Brain microvascular endothelial cell (primary cell): ENCODE measurements at regions not wholly inside any gene's neighbourhood (a gene's known extent, or its start where the extent isn't known, plus 50 kb on each side); places are given as distances from the start of the nearest gene placed in this dataset.

ENCODE experiments used
- DNase-seq: peaks from one replicate; pipeline ENCODE4 v3.0.0-alpha.2; 2020
- H3K27ac ChIP-seq: fragments of 250-450 bp; sonication (Bioruptor Pico); 2 replicates; pipeline ENCODE4 v1.5.1; 2020; ENCODE audit warnings: mild to moderate bottlenecking, moderate library complexity
- H3K27me3 ChIP-seq: fragments of 250-450 bp; sonication (Bioruptor Pico); replicated peaks from 2 replicates; pipeline ENCODE4 v1.5.1; 2020; ENCODE audit warnings: mild to moderate bottlenecking
- H3K36me3 ChIP-seq: fragments of 250-450 bp; sonication (Bioruptor Pico); replicated peaks from 2 replicates; pipeline ENCODE4 v1.5.1; 2020; ENCODE audit warnings: mild to moderate bottlenecking
- H3K4me3 ChIP-seq: 2 replicates; pipeline ENCODE4 v1.5.1; 2011; ENCODE audit warnings: low read depth, mild to moderate bottlenecking, control low read depth, low read length, moderate library complexity
- in situ Hi-C: cut with HindIII; loops from 2 replicates; pipeline ENCODE4 v1.10.0; 2017; ENCODE audit warnings: low sequenced_read_pairs, low pct_ligation_motif_present
- TF ChIP-seq, protein P1 (sequence below): IDR thresholded peaks from 2 replicates; pipeline ENCODE4 v1.5.1; 2011; ENCODE audit warnings: low read depth, mild to moderate bottlenecking, moderate library complexity, low read length, control low read depth, inconsistent platforms; ENCODE audit errors: missing control alignments

DNA sequence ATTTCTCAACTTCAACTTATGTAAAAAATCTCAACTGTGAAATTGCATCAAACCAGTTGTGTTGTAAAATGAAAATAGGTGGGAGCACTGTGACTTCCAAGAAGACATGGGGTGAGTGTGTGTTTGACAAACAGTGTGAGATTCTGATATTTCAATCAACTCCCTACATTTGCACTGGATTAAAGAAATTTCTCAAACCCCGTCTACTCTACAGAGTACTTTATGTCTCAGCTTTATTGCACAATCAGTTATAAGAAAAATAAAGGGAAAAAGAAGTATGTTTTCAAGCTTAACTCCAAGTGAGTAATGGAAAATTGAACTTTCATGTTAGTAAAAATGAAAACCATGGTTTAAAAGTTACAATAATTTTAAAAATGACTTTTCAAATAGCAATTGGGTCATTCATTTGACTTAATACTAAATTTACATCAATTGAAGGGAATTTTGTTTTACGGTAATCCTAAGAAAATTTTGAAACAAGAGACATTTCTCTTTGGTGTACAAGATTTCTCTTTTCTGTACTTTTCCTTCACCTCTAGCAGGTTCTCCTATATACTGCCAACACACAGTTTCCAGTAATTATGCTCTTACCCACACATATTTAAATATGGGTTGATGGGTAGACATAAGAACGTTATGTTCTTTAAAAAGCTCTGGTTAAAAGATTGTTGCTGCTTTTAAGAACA, 80.3 kb downstream of the CDO1 start:
- Histone ChIP-seq H3K4me3 (no peak overlapping the region), H3K27ac (no peak overlapping the region), H3K27me3 (peaks cover 2% of the 10 kb centered on the region), H3K36me3 (no peaks in the 10 kb centered on the region)
- in situ Hi-C loops: no loop called here
- DNase-seq: no peak
- TF ChIP-seq, protein P1, sequence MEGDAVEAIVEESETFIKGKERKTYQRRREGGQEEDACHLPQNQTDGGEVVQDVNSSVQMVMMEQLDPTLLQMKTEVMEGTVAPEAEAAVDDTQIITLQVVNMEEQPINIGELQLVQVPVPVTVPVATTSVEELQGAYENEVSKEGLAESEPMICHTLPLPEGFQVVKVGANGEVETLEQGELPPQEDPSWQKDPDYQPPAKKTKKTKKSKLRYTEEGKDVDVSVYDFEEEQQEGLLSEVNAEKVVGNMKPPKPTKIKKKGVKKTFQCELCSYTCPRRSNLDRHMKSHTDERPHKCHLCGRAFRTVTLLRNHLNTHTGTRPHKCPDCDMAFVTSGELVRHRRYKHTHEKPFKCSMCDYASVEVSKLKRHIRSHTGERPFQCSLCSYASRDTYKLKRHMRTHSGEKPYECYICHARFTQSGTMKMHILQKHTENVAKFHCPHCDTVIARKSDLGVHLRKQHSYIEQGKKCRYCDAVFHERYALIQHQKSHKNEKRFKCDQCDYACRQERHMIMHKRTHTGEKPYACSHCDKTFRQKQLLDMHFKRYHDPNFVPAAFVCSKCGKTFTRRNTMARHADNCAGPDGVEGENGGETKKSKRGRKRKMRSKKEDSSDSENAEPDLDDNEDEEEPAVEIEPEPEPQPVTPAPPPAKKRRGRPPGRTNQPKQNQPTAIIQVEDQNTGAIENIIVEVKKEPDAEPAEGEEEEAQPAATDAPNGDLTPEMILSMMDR: no peak

DNA sequence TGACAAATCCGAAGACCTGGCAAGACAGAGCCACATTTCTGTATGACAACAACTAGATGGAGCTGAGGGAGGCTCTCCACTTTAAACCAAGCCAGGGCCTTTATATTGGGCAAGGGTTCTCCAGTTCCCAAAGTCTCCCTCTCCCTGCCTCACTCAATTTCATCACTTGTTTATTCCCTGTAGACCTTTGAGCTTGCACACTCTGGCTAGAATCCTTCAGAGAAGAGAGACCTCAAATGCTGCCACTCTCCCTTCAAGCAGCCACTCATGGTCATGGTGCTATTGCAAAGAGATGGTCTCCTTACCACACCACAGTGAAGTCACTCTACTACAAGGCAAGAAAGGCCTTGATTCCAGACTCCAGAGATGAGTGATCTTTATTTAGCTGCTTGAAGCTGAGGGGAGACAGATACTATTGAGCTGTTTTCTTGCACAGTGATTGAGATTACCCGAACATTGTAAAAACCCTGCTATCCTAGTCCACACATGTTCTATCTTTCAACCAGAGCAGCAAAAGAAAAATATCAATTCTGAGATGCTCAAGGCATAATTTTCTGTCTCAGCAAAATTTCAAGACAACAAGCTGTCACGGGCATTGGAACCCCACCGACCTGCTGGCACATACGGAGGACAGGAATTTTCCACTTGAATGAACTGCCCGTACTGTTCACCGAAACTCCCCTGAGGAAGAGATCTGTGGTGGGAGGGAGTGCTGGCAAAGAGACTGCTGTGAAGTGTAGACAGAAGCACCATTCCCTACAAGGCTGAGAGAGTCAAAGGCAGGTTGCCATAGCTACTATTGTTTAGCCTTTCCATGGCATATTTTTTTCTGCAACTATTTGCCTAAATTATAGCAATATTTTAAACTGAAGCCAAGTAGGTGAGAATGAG, 81.1 kb downstream of the CDO1 start:
- in situ Hi-C loops: no loop called here
- Histone ChIP-seq H3K4me3 (no peak overlapping the region), H3K36me3 (no peaks in the 10 kb centered on the region)

DNA sequence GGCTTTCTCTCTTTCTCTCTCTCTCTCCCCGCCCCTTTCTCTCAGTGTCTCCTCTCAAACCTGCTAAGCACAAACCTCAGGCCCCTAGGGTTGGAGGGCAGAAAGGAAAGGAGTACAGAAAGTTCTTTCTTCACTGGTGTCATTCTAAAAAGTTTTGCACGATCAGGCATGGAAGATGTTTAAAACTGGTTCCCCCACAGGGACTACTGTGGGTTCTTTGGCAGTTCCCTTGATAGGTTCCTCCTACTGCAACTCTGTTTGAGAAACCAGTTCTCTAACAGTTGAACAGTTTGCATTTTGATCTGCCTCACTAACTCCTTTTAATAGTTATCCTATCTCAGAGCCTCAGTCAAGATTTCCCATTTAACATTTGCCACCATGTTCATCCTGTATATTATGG, 82.9 kb downstream of the CDO1 start:
- no peak for DNase-seq
- in situ Hi-C loops: no loop called here
- TF ChIP-seq, protein P1: no peak
- H3K27me3 ChIP-seq: peaks cover 2% of the 10 kb centered on the region
- no peak overlapping the region for H3K27ac ChIP-seq
- no peak overlapping the region for H3K4me3 ChIP-seq
- no peaks in the 10 kb centered on the region for H3K36me3 ChIP-seq

More for the DNA sequence above, 81.1 kb downstream of the CDO1 start:
- no peak for DNase-seq
- H3K27me3 ChIP-seq: peaks cover 2% of the 10 kb centered on the region
- TF ChIP-seq, protein P1: no peak
- no peak overlapping the region for H3K27ac ChIP-seq

DNA sequence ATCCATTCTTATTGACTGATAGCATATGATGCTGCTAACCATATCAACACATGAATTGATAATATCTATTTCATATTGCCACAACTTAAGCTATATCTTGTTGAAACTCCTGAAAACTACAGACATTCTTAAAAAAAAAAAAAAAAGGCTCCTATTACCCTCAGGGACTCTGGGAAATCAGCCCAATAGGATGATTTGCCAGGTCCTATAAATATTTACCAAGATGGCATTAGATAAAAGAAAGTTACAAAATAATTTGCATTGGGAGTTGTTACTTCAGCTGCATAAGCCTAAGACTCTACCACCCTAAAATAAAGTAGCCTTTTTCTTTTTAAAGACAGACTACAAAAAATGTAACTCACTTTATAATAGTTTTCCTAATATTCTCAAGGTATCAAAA, 84.4 kb downstream of the CDO1 start:
- Histone ChIP-seq H3K36me3 (no peaks in the 10 kb centered on the region), H3K27ac (no peak overlapping the region), H3K27me3 (peaks cover 2% of the 10 kb centered on the region), H3K4me3 (no peak overlapping the region)
- TF ChIP-seq, protein P1: no peak
- no peak for DNase-seq
- in situ Hi-C loops: no loop called here

DNA sequence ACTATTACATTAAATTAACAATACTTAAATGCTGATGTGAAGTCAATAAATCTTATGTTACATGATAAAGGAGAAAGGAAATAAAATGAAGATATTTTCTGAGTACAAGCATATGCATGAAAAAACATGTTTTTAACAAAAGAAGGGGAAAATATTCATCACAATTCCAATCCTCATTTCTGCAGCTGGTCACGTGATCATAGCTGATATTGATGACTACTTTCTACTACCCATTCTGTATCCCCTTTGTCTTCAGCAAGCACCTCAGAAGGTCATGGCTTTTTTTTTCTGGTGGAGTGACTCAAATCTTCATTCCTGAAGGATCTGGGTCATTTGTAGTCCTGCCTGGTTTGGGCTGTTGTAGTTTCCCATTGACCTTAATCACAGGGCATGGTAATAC, 90.9 kb downstream of the CDO1 start:
- DNase-seq: no peak
- no peak overlapping the region for H3K4me3 ChIP-seq
- TF ChIP-seq, protein P1: no peak
- H3K27ac ChIP-seq: no peak overlapping the region
- no peaks in the 10 kb centered on the region for H3K27me3 ChIP-seq
- no peaks in the 10 kb centered on the region for H3K36me3 ChIP-seq
- in situ Hi-C loops: no loop called here
